Neural crest cell (in vitro differentiated cells): ENCODE measurements at regions not wholly inside any gene's neighbourhood (a gene's known extent, or its start where the extent isn't known, plus 50 kb on each side); places are given as distances from the start of the nearest gene placed in this dataset.

Experiments used
- DNase-seq: peaks from one replicate; pipeline ENCODE4 v3.0.0; 2021; ENCODE audit warnings: low read depth, mixed read lengths, low spot score
- H3K27ac Mint-ChIP-seq: one replicate; pipeline ENCODE4 v1.8.0; 2021; ENCODE audit warnings: mild to moderate bottlenecking, mixed read lengths; ENCODE audit not compliant: unreplicated experiment
- H3K27me3 Mint-ChIP-seq: 2 replicates; pipeline ENCODE4 v1.8.0; 2021; ENCODE audit warnings: low read depth, mild to moderate bottlenecking, mixed read lengths
- H3K36me3 Mint-ChIP-seq: 2 replicates; pipeline ENCODE4 v1.8.0; 2021; ENCODE audit warnings: low read depth, mild to moderate bottlenecking, mixed read lengths
- H3K4me1 Mint-ChIP-seq: 2 replicates; pipeline ENCODE4 v1.8.0; 2021; ENCODE audit warnings: mixed read lengths
- H3K4me3 Mint-ChIP-seq: one replicate; pipeline ENCODE4 v1.8.0; 2021; ENCODE audit warnings: mild to moderate bottlenecking, mixed read lengths
- H3K9me3 Mint-ChIP-seq: 2 replicates; pipeline ENCODE4 v1.8.0; 2021; ENCODE audit warnings: mixed read lengths
- CTCF ChIP-seq: fragments of 200-600 bp; sonication (generic); conservative IDR thresholded peaks from 2 replicates; pipeline ENCODE4 v1.5.0; 2021; ENCODE audit warnings: antibody characterized with exemption, mild to moderate bottlenecking

- no peak for DNase-seq
- TF ChIP-seq CTCF, result no peak
- Mint-ChIP-seq H3K27me3 (peaks cover 2% of the 10 kb centered on the region), H3K4me1 (peaks cover 16% of the 10 kb centered on the region), H3K27ac (no peak overlapping the region), H3K9me3 (no peaks in the 10 kb centered on the region), H3K36me3 (no peaks in the 10 kb centered on the region), H3K4me3 (no peak overlapping the region)
Observed at GRCh38 chr10:15462253-15462897, 91.3 kb upstream of the FAM171A1 start.

GRCh38 chr10:15461353-15462108 is 90.4 kb upstream of the FAM171A1 start:
- Mint-ChIP-seq H3K9me3 (peaks cover 4% of the 10 kb centered on the region), H3K27ac (no peak overlapping the region), H3K4me1 (peaks cover 16% of the 10 kb centered on the region), H3K27me3 (no peaks in the 10 kb centered on the region), H3K4me3 (no peak overlapping the region), H3K36me3 (no peaks in the 10 kb centered on the region)
- TF ChIP-seq CTCF, result peak; percentile 43
- no peak for DNase-seq

- Mint-ChIP-seq H3K4me1 (peaks cover 16% of the 10 kb centered on the region), H3K9me3 (peaks cover 4% of the 10 kb centered on the region), H3K27ac (no peak overlapping the region), H3K27me3 (no peaks in the 10 kb centered on the region), H3K4me3 (no peak overlapping the region), H3K36me3 (no peaks in the 10 kb centered on the region)
- DNase-seq, result no peak
- TF ChIP-seq CTCF, result no peak
Observed at GRCh38 chr10:15460661-15461060, 89.6 kb upstream of the FAM171A1 start.

GRCh38 chr10:15459218-15459617 is 88.1 kb upstream of the FAM171A1 start:
- no peaks in the 10 kb centered on the region for H3K27me3 Mint-ChIP-seq
- H3K27ac Mint-ChIP-seq, result no peak overlapping the region
- H3K4me3 Mint-ChIP-seq, result no peak overlapping the region
- TF ChIP-seq CTCF, result no peak
- no peaks in the 10 kb centered on the region for H3K36me3 Mint-ChIP-seq
- DNase-seq, result no peak
- peaks cover 4% of the 10 kb centered on the region for H3K9me3 Mint-ChIP-seq
- H3K4me1 Mint-ChIP-seq, result peaks cover 13% of the 10 kb centered on the region

- H3K36me3 Mint-ChIP-seq, result no peaks in the 10 kb centered on the region
- H3K27ac Mint-ChIP-seq, result no peak overlapping the region
- no peaks in the 10 kb centered on the region for H3K27me3 Mint-ChIP-seq
- no peak for DNase-seq
- H3K4me1 Mint-ChIP-seq, result peaks cover 13% of the 10 kb centered on the region
- H3K4me3 Mint-ChIP-seq, result no peak overlapping the region
- peaks cover 4% of the 10 kb centered on the region for H3K9me3 Mint-ChIP-seq
- no peak for TF ChIP-seq CTCF
Observed at GRCh38 chr10:15457382-15457781, 86.3 kb upstream of the FAM171A1 start.
